Pancreas (tissue), 10 donors: ENCODE measurements at regions not wholly inside any gene's neighbourhood (a gene's known extent, or its start where the extent isn't known, plus 50 kb on each side); places are given as distances from the start of the nearest gene placed in this dataset.

ENCODE experiments used
- ATAC-seq, 4 donors: fragments of 200-7000 bp; cut with Tn5 transposase; one replicate each; pipeline versions ENCODE4 v1.8.0 to v1.9.1; 2020; ENCODE audit warnings: mild to moderate bottlenecking in 4 of 4, moderate library complexity in 4 of 4
- DNase-seq, 6 donors: peaks; one replicate each; pipeline ENCODE4 v3.0.0-alpha.2; 2020
- FAIRE-seq: peaks from 2 replicates; lab custom pipeline; 2012; peaks lifted over from hg19 to GRCh38; lab: Jason Lieb, UNC
- H3K27ac ChIP-seq, 4 donors: fragments of 200-600 bp; sonication (generic); 1 replicate in 3 of 4; 2 replicates in 1 of 4; pipeline versions ENCODE4 v1.5.0 to v1.8.0; 2020
- H3K27me3 ChIP-seq, 4 donors: fragments of 200-600 bp; one replicate each; pipeline ENCODE4 v1.8.0; 2021
- H3K36me3 ChIP-seq, 3 donors: fragments of 200-600 bp; sonication (generic) in 1 of 3; one replicate each; pipeline versions ENCODE4 v1.5.0 to v1.8.0; 2020 to 2021
- H3K4me1 ChIP-seq, 3 donors: fragments of 200-600 bp; one replicate each; pipeline ENCODE4 v1.8.0; 2021
- H3K4me3 ChIP-seq, 4 donors: fragments of 200-600 bp; sonication (generic) in 2 of 4; one replicate each; pipeline versions ENCODE4 v1.5.0 to v1.8.0; 2020 to 2021
- H3K9me3 ChIP-seq, 4 donors: fragments of 200-600 bp; one replicate each; pipeline ENCODE4 v1.8.0; 2021
- CTCF ChIP-seq, 4 donors: fragments of 200-600 bp; sonication (generic) in 3 of 4; IDR thresholded peaks; one replicate each; pipeline versions ENCODE4 v1.5.0 to v1.8.0; 2021; ENCODE audit warnings: antibody characterized with exemption in 4 of 4
- WGBS, 2 donors: extraction: QIAGEN DNeasy Blood & Tissue Kit; methylation state at CpG; one replicate each; pipeline ENCODE4 v1.1.7; 2013; 5-methylcytosine and 5-hydroxymethylcytosine counted together
- intact Hi-C, 3 donors: fragments of 100-400 bp; cut with DNase I; formaldehyde crosslinking; loops; one replicate each; pipeline versions ENCODE4 v1.11.1 to v1.14.2; 2022
- donor health status: healthy with polysubstance abuse.
- donor health status: DM: no; HTN: no; CAD: no; lungs with moderate emphysema.
- donor health status: DM: no; HTN: no; CAD: no.
- donor health status: control.
- donor health status: control.
- donor health status: Bipolar disorder and iron deficiency.
- donor health status: DM: yes; HTN: yes; CAD: no.
- donor health status: DM: no; HTN: no; CAD: no.
- donor health status: DM: no; HTN: no; CAD: no.
- donor health status: DM: yes; HTN: yes; CAD: no.

GRCh38 chr16:59045501-59045900, 311.4 kb upstream of the GOT2 start:
- H3K9me3 ChIP-seq, result no peaks in the 10 kb centered on the region
- no peak overlapping the region for H3K27ac ChIP-seq
- ATAC-seq, result no peak
- 39 to 53% methylated on average over 4 of the region's 4 CpGs for WGBS, 2 donors
- H3K4me3 ChIP-seq, result no peak overlapping the region
- intact Hi-C loops, result no loop called here
- H3K27me3 ChIP-seq, result no peaks in the 10 kb centered on the region
- no peak for FAIRE-seq
- no peaks in the 10 kb centered on the region for H3K36me3 ChIP-seq
- no peak for DNase-seq
- no peak for TF ChIP-seq CTCF (IDR thresholded peaks at IDR 0.05)
- H3K4me1 ChIP-seq, result no peaks in the 10 kb centered on the region

- no peak for DNase-seq
- Histone ChIP-seq H3K27me3 (no peaks in the 10 kb centered on the region), H3K9me3 (no peaks in the 10 kb centered on the region), H3K4me1 (no peaks in the 10 kb centered on the region), H3K4me3 (no peak overlapping the region), H3K36me3 (no peaks in the 10 kb centered on the region), H3K27ac (no peak overlapping the region)
- no peak for ATAC-seq
- FAIRE-seq, result no peak
- no peak for TF ChIP-seq CTCF (IDR thresholded peaks at IDR 0.05)
- intact Hi-C loops, result no loop called here
Measured at GRCh38 chr16:59044616-59045015, 310.5 kb upstream of the GOT2 start.

- no peak for ATAC-seq
Measured at GRCh38 chr16:59042301-59042700, 308.2 kb upstream of the GOT2 start.

GRCh38 chr16:59039066-59039720, 305.1 kb upstream of the GOT2 start:
- H3K4me3 ChIP-seq, result no peak overlapping the region
- ATAC-seq, result no peak
- H3K27ac ChIP-seq, result no peak overlapping the region
- intact Hi-C loops, result no loop called here
- TF ChIP-seq CTCF (IDR thresholded peaks at IDR 0.05), result no peak
- no peaks in the 10 kb centered on the region for H3K4me1 ChIP-seq
- no peak for FAIRE-seq
- no peak for DNase-seq
- no peaks in the 10 kb centered on the region for H3K9me3 ChIP-seq
- no peaks in the 10 kb centered on the region for H3K36me3 ChIP-seq
- H3K27me3 ChIP-seq, result no peaks in the 10 kb centered on the region
- 47 to 67% methylated on average over 3 of the region's 3 CpGs for WGBS, 2 donors

More at GRCh38 chr16:59042301-59042700, 308.2 kb upstream of the GOT2 start:
- intact Hi-C loops, result no loop called here
- DNase-seq, result no peak
- no peak overlapping the region for H3K27ac ChIP-seq
- no peak for FAIRE-seq
- 57 to 73% methylated on average over 2 of the region's 2 CpGs for WGBS, 2 donors
- H3K36me3 ChIP-seq, result no peaks in the 10 kb centered on the region
- no peak overlapping the region for H3K4me3 ChIP-seq
- H3K4me1 ChIP-seq, result no peaks in the 10 kb centered on the region
- no peaks in the 10 kb centered on the region for H3K27me3 ChIP-seq
- TF ChIP-seq CTCF (IDR thresholded peaks at IDR 0.05), result no peak
- H3K9me3 ChIP-seq, result no peaks in the 10 kb centered on the region

GRCh38 chr16:59030923-59031485, 296.9 kb upstream of the GOT2 start:
- no peak for TF ChIP-seq CTCF (IDR thresholded peaks at IDR 0.05)
- FAIRE-seq (no peak), DNase-seq (no peak), ATAC-seq (no peak)
- intact Hi-C loops, result no loop called here
- Histone ChIP-seq H3K27ac (no peak overlapping the region), H3K4me3 (no peak overlapping the region), H3K36me3 (no peaks in the 10 kb centered on the region), H3K4me1 (no peaks in the 10 kb centered on the region), H3K27me3 (no peaks in the 10 kb centered on the region), H3K9me3 (no peaks in the 10 kb centered on the region)
- 57 to 76% methylated on average over 6 of the region's 6 CpGs for WGBS, 2 donors
